HEK293 (cell line): ENCODE measurements at regions not wholly inside any gene's neighbourhood (a gene's known extent, or its start where the extent isn't known, plus 50 kb on each side); places are given as distances from the start of the nearest gene placed in this dataset.

Experiments
- CTCF ChIA-PET: fragments of 350-600 bp; formaldehyde crosslinking; extraction: SDS; loops from one replicate; lab custom pipeline; 2021; ENCODE audit warnings: antibody characterized with exemption; lab: Yijun Ruan, JAX
- POLR2A ChIA-PET: fragments of 300-600 bp; formaldehyde crosslinking; extraction: SDS; loops from one replicate; lab custom pipeline; 2020; ENCODE audit warnings: antibody characterized with exemption, inconsistent platforms; lab: Yijun Ruan, JAX
- H3K27ac ChIP-seq: fragments of 200-500 bp; sonication (Bioruptor generic); 2 replicates; pipeline ENCODE4 v1.5.1; 2014; ENCODE audit warnings: low read depth, low read length, control low read depth, inconsistent platforms; ENCODE audit errors: extremely low read depth
- H3K36me3 ChIP-seq, 2 experiments: fragments of 200-500 bp in 1 of 2; sonication (Bioruptor generic) in 1 of 2; 1 replicate in 1 of 2; 2 replicates in 1 of 2; pipeline ENCODE4 v1.5.1; 2014 to 2017; ENCODE audit warnings: inconsistent platforms in 2 of 2, low read length in 2 of 2; ENCODE audit not compliant: control insufficient read depth in 2 of 2, insufficient read depth in 1 of 2
- H3K4me1 ChIP-seq: fragments of 200-500 bp; sonication (Bioruptor generic); 2 replicates; pipeline ENCODE4 v1.5.1; 2014; ENCODE audit warnings: mild to moderate bottlenecking, low read length, inconsistent platforms; ENCODE audit not compliant: control insufficient read depth, insufficient read depth
- H3K4me3 ChIP-seq: 2 replicates; pipeline ENCODE4 v1.5.1; 2011; ENCODE audit warnings: low read depth, mild to moderate bottlenecking, control low read depth, low read length, moderate library complexity
- H3K9me3 ChIP-seq: fragments of 200-500 bp; sonication (Bioruptor generic); 2 replicates; pipeline ENCODE4 v1.5.1; 2014; ENCODE audit warnings: low read depth, low read length, inconsistent platforms; ENCODE audit not compliant: control insufficient read depth, insufficient read depth
- ATF2 ChIP-seq: fragments of 450-650 bp; formaldehyde crosslinking; IDR thresholded peaks from 2 replicates; pipeline ENCODE4 v1.5.1; 2016; ENCODE audit warnings: missing biosample characterization, missing genetic modification characterization, low read depth
- HIC1 ChIP-seq: fragments of 450-650 bp; formaldehyde crosslinking; IDR thresholded peaks from 2 replicates; pipeline ENCODE4 v1.5.1; 2016; ENCODE audit warnings: missing biosample characterization, missing genetic modification characterization
- OSR2 ChIP-seq: fragments of 450-650 bp; formaldehyde crosslinking; IDR thresholded peaks from 2 replicates; pipeline ENCODE4 v1.5.1; 2016; ENCODE audit warnings: missing biosample characterization, missing genetic modification characterization
- SP7 ChIP-seq: fragments of 450-650 bp; formaldehyde crosslinking; IDR thresholded peaks from 2 replicates; pipeline ENCODE4 v1.5.1; 2016; ENCODE audit warnings: missing biosample characterization, missing genetic modification characterization
- TSHZ1 ChIP-seq: fragments of 450-650 bp; formaldehyde crosslinking; IDR thresholded peaks from 2 replicates; pipeline ENCODE4 v1.5.1; 2016; ENCODE audit warnings: missing biosample characterization, missing genetic modification characterization, borderline replicate concordance
- WT1 ChIP-seq: fragments of 450-650 bp; formaldehyde crosslinking; IDR thresholded peaks from 2 replicates; pipeline ENCODE4 v1.5.1; 2016; ENCODE audit warnings: missing biosample characterization, missing genetic modification characterization
- YY1 ChIP-seq: fragments of 450-650 bp; formaldehyde crosslinking; IDR thresholded peaks from 2 replicates; pipeline ENCODE4 v1.5.1; 2018; ENCODE audit warnings: missing biosample characterization, missing genetic modification characterization
- ZBTB26 ChIP-seq: fragments of 450-650 bp; formaldehyde crosslinking; optimal IDR thresholded peaks from 2 replicates; pipeline ENCODE3; 2016; ENCODE audit warnings: missing biosample characterization, mild to moderate bottlenecking, missing genetic modification characterization
- ZNF140 ChIP-seq: fragments of 450-650 bp; formaldehyde crosslinking; IDR thresholded peaks from 2 replicates; pipeline ENCODE4 v1.5.1; 2016; ENCODE audit warnings: missing biosample characterization, missing genetic modification characterization
- ZNF202 ChIP-seq: fragments of 450-650 bp; formaldehyde crosslinking; IDR thresholded peaks from 2 replicates; pipeline ENCODE4 v1.5.1; 2016; ENCODE audit warnings: missing biosample characterization, missing genetic modification characterization, borderline replicate concordance
- ZNF280C ChIP-seq: fragments of 450-650 bp; formaldehyde crosslinking; IDR thresholded peaks from 2 replicates; pipeline ENCODE4 v1.5.1; 2016; ENCODE audit warnings: missing biosample characterization, missing genetic modification characterization
- ZNF341 ChIP-seq: fragments of 450-650 bp; formaldehyde crosslinking; IDR thresholded peaks from 2 replicates; pipeline ENCODE4; 2016; ENCODE audit warnings: low read depth, missing biosample characterization, missing genetic modification characterization
- ZNF350 ChIP-seq: fragments of 450-650 bp; formaldehyde crosslinking; IDR thresholded peaks from 2 replicates; pipeline ENCODE4 v1.5.0; 2017; ENCODE audit warnings: missing biosample characterization, mild to moderate bottlenecking, missing genetic modification characterization
- ZNF362 ChIP-seq: fragments of 450-650 bp; formaldehyde crosslinking; IDR thresholded peaks from 2 replicates; pipeline ENCODE4 v1.5.1; 2016; ENCODE audit warnings: missing biosample characterization, missing genetic modification characterization
- ZNF416 ChIP-seq: fragments of 450-650 bp; formaldehyde crosslinking; IDR thresholded peaks from 2 replicates; pipeline ENCODE4 v1.5.1; 2016; ENCODE audit warnings: missing biosample characterization, missing genetic modification characterization
- ZNF529 ChIP-seq: fragments of 450-650 bp; formaldehyde crosslinking; IDR thresholded peaks from 2 replicates; pipeline ENCODE4 v1.5.1; 2017; ENCODE audit warnings: missing genetic modification characterization, missing biosample characterization; ENCODE audit not compliant: insufficient replicate concordance
- ZNF561 ChIP-seq: fragments of 450-650 bp; IDR thresholded peaks from 2 replicates; pipeline ENCODE4 v1.5.1; 2018; ENCODE audit warnings: missing biosample characterization, missing genetic modification characterization, borderline replicate concordance
- ZNF596 ChIP-seq: fragments of 450-650 bp; IDR thresholded peaks from 2 replicates; pipeline ENCODE4 v1.5.0; 2018; ENCODE audit warnings: missing biosample characterization, mild to moderate bottlenecking, missing genetic modification characterization, moderate library complexity
- ZNF76 ChIP-seq: fragments of 450-650 bp; formaldehyde crosslinking; IDR thresholded peaks from 2 replicates; pipeline ENCODE4; 2016; ENCODE audit warnings: low read depth, missing biosample characterization, missing genetic modification characterization, borderline replicate concordance
- ZNF785 ChIP-seq: fragments of 450-650 bp; formaldehyde crosslinking; IDR thresholded peaks from 2 replicates; pipeline ENCODE4 v1.5.1; 2016; ENCODE audit warnings: missing biosample characterization, missing genetic modification characterization

GRCh38 chr5:7250004-7250403, 145.9 kb upstream of the ADCY2 start:
- Histone ChIP-seq H3K4me1 (no peaks in the 10 kb centered on the region), H3K27ac (no peak overlapping the region), H3K36me3 (no peaks in the 10 kb centered on the region), H3K9me3 (no peaks in the 10 kb centered on the region), H3K4me3 (no peak overlapping the region)
- ChIA-PET POLR2A (no interaction called here), CTCF (interaction anchor here (1.6 kb wide), 1 partner anchor 11 kb away, joined by 7 read pairs; no protein-coding TSS in a partner anchor)
- no peak for TF ChIP-seq ZNF785 (tag by site-specific recombination)
- TF ChIP-seq ZNF140 (tag by site-specific recombination): no peak
- TF ChIP-seq ZNF529 (tag by site-specific recombination): no peak
- no peak for TF ChIP-seq ZNF341
- no peak for TF ChIP-seq YY1 (tag by site-specific recombination)
- no peak for TF ChIP-seq ATF2
- no peak for TF ChIP-seq ZBTB26 (tag by site-specific recombination)
- TF ChIP-seq ZNF76 (tag by site-specific recombination): no peak
- TF ChIP-seq ZNF280C (tag by site-specific recombination): no peak
- TF ChIP-seq ZNF202: no peak
- TF ChIP-seq ZNF350: no peak
- no peak for TF ChIP-seq ZNF362 (tag by site-specific recombination)
- no peak for TF ChIP-seq WT1 (tag by site-specific recombination)
- no peak for TF ChIP-seq SP7 (tag by site-specific recombination)

- TF ChIP-seq TSHZ1 (tag by site-specific recombination) (no peak), ZNF596 (no peak), ZNF416 (tag by site-specific recombination) (no peak), ZNF561 (tag by site-specific recombination) (no peak), HIC1 (tag by site-specific recombination) (no peak), OSR2 (tag by site-specific recombination) (no peak)
- no peaks in the 10 kb centered on the region for H3K9me3 ChIP-seq
- no peaks in the 10 kb centered on the region for H3K4me1 ChIP-seq
- CTCF ChIA-PET: interaction anchor here (1.6 kb wide), 1 partner anchor 10 kb away, joined by 7 read pairs; no protein-coding TSS in a partner anchor
- POLR2A ChIA-PET: no interaction called here
- no peaks in the 10 kb centered on the region for H3K36me3 ChIP-seq
- no peak overlapping the region for H3K4me3 ChIP-seq
- H3K27ac ChIP-seq: no peak overlapping the region
These were observed 145.3 kb upstream of the ADCY2 start for GRCh38 chr5:7250611-7251010.
